ENCODE measurements at regions not wholly inside any gene's neighbourhood (a gene's known extent, or its start where the extent isn't known, plus 50 kb on each side); places are given as distances from the start of the nearest gene placed in this dataset.

DNA sequence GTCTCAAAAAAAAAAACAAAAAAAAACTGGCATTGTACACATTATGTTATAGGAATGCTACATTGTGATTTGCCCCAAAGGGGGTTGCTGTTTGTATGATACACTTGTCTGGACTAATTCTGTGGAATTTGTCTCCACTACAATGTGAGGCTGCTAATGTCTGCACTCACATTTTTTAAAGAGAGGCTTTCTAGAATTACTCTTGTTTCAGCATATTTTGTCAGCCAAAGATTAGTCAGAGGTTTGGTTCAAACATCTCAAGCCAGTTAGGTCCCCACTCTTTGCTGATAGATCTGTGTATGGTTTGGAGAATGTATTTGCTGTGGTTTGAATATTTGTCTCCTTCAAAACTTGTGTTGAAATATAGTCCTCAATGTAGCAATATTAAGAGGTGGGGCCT is 59.3 kb upstream of the ZNF169 start:
- H3K36me3 ChIP-seq: peaks cover 6% of the 10 kb centered on the region
- H3K4me1 ChIP-seq: no peaks in the 10 kb centered on the region
- no peaks in the 10 kb centered on the region for H3K27me3 ChIP-seq
- no peak overlapping the region for H3K4me3 ChIP-seq
- peaks cover 0 to 21% of the 10 kb centered on the region in 2 donors for H3K9me3 ChIP-seq
- H3K27ac ChIP-seq: no peak overlapping the region
- no peak for DNase-seq (ENCODE audit: low spot score)
- TF ChIP-seq, protein P1, sequence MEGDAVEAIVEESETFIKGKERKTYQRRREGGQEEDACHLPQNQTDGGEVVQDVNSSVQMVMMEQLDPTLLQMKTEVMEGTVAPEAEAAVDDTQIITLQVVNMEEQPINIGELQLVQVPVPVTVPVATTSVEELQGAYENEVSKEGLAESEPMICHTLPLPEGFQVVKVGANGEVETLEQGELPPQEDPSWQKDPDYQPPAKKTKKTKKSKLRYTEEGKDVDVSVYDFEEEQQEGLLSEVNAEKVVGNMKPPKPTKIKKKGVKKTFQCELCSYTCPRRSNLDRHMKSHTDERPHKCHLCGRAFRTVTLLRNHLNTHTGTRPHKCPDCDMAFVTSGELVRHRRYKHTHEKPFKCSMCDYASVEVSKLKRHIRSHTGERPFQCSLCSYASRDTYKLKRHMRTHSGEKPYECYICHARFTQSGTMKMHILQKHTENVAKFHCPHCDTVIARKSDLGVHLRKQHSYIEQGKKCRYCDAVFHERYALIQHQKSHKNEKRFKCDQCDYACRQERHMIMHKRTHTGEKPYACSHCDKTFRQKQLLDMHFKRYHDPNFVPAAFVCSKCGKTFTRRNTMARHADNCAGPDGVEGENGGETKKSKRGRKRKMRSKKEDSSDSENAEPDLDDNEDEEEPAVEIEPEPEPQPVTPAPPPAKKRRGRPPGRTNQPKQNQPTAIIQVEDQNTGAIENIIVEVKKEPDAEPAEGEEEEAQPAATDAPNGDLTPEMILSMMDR (IDR thresholded peaks at IDR 0.05): no peak

DNA sequence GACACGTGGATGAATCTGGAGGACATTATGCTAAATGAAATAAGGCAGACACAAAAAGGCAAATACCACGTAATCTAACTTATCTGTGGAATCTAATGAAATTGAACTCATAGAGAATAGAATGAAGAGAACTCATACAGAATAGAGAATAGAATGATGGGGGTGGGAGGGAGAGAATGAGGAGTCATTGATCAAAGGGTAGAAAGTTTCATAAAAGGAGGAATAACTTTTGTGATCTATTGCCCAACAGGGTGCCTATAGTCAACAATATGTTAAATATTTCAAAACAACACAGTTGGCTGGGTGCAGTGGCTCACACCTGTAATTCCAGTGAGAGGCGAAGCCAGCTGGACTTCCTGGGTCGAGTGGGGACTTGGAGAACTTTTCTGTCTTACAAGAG is 54.9 kb upstream of the ZNF169 start:
- Histone ChIP-seq H3K9me3 (no peaks in the 10 kb centered on the region), H3K27ac (no peak overlapping the region), H3K4me3 (no peak overlapping the region), H3K4me1 (no peaks in the 10 kb centered on the region), H3K27me3 (no peaks in the 10 kb centered on the region), H3K36me3 (no peaks in the 10 kb centered on the region)
- DNase-seq (ENCODE audit: low spot score): no peak
- TF ChIP-seq, protein P1 (IDR thresholded peaks at IDR 0.05): no peak

DNA sequence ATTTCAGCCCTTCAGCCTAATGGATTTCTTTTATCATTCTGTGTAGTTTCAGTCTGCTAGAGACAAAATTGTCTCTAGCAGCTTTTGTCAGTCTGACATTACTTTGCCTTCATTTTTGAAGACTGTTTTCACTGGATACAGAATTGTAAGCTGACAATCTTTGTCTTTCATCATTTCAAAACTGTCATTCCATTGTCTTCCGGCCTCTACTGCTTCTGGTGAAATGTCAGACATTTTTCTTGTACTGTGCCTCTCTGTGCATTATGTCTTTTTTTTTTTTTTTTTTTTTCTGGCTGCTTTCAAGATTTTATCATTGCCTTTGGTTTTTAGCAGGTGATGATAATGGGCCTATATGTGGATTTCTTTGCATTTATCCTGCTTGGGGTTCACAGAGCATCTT is 51.3 kb upstream of the ZNF169 start:
- no peaks in the 10 kb centered on the region for H3K4me1 ChIP-seq
- no peak overlapping the region for H3K4me3 ChIP-seq
- no peaks in the 10 kb centered on the region for H3K9me3 ChIP-seq
- no peak overlapping the region for H3K27ac ChIP-seq
- H3K36me3 ChIP-seq: no peaks in the 10 kb centered on the region
- no peak for DNase-seq (ENCODE audit: low spot score)
- no peaks in the 10 kb centered on the region for H3K27me3 ChIP-seq
- TF ChIP-seq, protein P1 (IDR thresholded peaks at IDR 0.05): no peak

MicroRNAs in the stretch of these regions (microRNA counts, 767-probe panel; counts per million panel counts)
- microRNA hsa-let-7d-5p: 4,836 to 11,470 counts per million in 2 donors
- 4,588 to 10,485 counts per million in 2 donors for microRNA hsa-let-7f-5p

Small RNA genes lying in the stretch of these regions (microRNA-seq; reads per million reads assigned to microRNA genes)
- 455 to 639 reads per million in 2 donors for gene MIRLET7A1 (ENCODE audit: borderline number of aligned reads in 2 of 2, borderline replicate concordance in 1 of 2)
- 14,459 to 21,431 reads per million in 2 donors for gene MIRLET7D (ENCODE audit: borderline number of aligned reads in 2 of 2, borderline replicate concordance in 1 of 2)
- gene MIRLET7F1 (ENCODE audit: borderline number of aligned reads in 2 of 2, borderline replicate concordance in 1 of 2): 731 to 780 reads per million in 2 donors
